GM18951 (cell line): ENCODE measurements at regions not wholly inside any gene's neighbourhood (a gene's known extent, or its start where the extent isn't known, plus 50 kb on each side); places are given as distances from the start of the nearest gene placed in this dataset.
"Not testable (repeated sequence)": the region's sequence is repeated elsewhere in the genome, so short reads cannot be mapped to it uniquely, and the experiment has no call there.

Experiments
- POLR2A ChIP-seq: IDR thresholded peaks from 4 replicates; pipeline ENCODE4 v1.6.1; 2011; ENCODE audit warnings: mild to moderate bottlenecking; ENCODE audit not compliant: insufficient read length, insufficient read depth; ENCODE audit errors: extremely low read depth
- in situ Hi-C: fragments of 300-500 bp; cut with MboI; formaldehyde crosslinking; loops from one replicate; pipeline ENCODE4 v1.12.0; 2022; ENCODE audit warnings: low sequenced_read_pairs, mixed read lengths, inconsistent platforms; ENCODE audit not compliant: unreplicated experiment

DNA sequence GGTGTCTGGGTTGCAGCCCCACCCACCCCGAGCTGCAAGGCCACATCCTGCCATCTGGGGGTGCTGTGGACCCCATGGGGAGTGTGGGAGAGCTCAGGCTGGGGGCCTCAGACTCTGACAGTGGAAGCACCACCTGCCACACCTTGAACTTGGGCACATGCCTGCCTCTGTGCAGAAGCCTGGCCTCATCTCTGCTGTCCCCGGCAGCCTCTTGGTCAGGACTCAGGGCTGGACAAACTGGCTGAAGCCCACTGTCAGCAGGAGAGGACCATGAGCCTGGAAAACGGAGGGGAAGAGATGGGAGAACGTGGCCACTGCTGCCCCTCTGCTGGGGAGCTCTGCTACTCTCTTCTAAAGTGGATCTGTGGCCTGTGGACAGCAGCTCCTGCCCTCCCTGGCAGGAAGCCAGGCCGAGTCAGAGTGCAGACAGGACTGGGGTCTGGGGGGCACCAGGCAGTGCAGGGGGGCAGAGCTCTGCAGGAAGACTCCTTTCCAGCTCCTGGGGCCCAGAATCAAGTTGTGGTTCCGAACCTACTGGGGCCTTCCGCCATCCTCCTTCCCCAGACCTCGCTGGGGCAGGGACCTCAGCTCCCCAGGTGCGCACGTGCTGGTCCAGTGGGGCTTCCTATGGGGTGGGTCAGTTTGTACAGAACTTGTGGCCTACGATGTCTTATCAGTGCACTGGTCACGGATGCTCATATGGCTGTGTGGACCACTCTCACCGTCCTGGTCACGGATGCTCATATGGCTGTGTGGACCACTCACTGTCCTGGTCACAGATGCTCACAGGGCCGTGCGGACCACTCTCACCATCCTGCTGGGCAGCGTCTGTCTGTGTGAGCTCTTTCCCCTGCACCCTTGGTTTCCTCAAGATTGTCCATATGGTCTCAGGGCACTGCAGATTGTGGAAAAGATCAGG, 207.7 kb downstream of the LAT start:
- TF ChIP-seq POLR2A = no peak
- in situ Hi-C loops = no loop called here

DNA sequence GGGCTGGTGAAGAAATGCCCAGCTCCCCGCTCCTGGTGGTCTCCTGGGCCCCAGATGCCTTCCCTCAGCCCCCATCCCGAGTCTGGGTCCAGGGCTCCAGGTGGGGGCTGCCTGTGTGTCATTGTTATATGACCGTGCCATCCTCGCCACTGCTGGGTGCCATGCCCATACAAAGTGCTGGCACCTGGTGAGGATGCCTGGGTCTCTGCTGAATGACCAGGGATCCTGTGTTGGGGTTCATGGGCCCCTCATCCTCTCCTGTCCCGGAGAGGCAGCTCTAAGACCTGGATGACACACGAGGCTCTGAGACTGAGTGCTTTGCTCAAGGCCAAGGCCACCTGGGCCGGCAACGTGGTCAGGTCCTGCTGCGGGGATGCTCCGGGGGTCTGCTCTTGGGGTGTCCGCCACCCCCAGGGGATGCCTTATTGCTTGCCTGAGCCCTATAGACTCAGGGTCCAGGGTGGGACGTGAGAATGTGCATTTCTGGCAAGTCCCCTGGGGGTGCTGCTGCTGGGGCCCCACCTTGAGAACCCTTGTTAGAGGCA, 206.9 kb downstream of the LAT start:
- in situ Hi-C loops = not testable (repeated sequence)

DNA sequence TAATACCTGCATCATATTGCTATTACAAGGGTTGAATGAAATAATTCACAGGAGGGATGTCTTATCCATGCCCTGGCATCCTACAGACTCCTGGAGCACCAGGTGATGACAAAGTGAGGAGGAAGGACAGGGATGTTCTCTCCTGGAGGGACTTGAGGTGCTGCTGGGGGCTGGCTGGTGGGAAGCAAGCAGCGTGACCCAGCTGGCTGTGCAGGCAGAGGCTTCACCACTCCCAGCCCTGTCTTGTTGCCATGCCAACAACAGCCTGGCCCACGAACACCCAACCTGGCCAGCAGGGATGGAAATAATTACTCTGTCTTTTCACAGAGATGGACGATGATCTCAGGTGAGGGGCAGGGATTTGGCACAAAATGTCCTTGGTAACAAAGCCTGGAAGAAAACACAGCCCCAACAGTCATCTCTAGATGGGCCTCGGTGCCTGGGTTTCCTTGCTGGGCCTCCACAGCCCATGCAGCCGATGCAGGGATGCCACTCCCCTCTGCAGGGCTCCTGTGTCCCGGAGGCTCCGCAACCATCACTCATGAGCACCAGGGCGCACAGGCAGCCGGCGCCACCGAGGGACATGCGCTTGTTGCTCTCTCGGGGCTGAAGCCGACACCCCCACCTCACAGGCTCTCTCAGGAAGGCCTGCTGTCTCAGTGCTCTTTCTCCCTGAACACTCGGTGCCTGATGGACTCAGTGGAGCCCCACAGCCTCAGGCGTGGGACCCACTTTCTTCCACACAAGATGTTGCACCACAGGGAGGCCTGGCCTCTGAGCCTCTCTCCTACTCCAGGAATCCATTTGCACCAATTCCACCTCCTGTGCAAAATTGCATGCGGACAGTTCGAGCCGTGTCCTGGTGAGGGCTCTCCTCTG, 205.9 kb downstream of the LAT start:
- in situ Hi-C loops = not testable (repeated sequence)

DNA sequence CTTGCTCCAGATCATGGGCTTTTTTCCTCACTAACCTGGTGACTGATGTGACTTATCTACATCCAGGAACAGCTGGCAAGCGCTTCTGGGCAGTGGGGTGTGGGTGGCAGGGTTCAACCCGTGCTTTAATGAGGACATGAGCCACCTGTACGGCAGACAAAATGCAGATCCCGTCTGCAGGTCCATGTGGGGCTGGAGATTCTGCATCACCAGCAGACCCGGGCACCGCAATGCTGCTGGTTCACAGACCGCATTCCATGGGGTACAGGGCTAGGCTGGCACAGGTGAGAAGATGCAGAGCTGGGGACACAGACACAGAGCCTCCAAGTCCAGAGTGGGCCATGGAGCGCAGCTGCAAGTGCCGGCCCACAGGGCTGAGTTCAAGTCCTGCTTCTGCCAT, 204.0 kb downstream of the LAT start:
- in situ Hi-C loops = not testable (repeated sequence)

DNA sequence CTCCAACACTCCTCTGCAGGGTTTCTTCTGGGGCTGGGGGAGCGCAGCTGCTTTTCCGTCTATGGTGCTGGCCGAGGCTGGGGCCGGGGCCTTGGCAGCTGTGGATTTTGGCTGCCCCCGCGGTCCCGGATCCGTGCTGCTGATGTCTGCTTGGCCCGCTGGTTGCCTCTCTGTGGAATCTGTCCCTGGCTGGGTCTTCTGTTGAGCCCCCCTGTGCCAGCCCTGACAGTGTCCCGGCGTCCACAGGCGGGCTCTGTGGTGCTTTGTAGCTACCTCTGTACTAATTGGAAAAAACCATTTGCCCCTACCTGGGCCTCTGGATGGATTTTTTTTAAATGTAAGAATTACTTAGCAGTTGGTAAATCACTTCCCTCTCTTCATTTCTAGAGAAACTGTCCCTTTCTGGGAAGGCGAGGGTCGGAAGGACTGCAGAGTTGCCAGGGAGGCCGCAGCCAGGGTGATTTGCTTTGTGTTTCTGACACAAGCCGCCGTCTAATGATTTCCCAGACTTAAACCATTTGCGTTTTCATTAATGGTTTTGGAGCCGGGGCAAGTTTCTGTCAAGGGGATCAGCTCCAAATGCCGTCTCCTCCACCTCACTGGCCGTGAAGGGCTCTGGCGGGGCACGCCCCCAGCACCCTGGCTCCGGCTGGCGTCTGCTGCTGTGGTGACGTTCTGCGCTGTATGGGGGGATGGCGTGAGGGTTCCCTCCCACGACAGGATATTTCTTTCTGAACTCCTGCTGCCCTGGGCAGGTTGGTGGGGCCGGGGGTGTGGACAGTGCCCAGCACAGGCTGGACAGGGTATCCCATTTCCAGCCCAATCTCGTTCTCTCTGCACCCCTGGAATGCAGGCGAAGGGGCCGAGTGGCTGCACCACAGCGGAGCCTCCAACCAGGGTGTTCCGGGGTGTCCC, 201.7 kb downstream of the LAT start:
- in situ Hi-C loops = not testable (repeated sequence)

DNA sequence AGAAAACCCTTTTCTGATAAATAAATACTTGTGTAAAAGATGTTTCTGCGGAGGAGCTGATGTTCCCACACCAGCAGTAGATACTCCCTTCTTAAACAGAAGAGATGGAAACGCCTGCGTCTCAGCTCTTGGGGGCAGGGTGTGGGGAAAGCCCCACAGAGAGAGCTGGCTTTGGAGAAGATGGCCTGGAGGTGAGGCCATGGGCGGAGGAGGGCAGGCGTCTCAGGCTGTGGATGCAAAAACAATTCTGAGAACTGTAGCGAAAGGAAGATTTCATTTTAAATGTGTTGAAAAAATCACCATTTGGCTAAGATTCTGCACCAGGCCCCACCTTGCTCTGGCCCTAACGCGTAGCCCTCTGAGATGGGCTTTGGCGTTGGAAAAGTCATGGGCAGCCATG, 201.0 kb downstream of the LAT start:
- in situ Hi-C loops = not testable (repeated sequence)

DNA sequence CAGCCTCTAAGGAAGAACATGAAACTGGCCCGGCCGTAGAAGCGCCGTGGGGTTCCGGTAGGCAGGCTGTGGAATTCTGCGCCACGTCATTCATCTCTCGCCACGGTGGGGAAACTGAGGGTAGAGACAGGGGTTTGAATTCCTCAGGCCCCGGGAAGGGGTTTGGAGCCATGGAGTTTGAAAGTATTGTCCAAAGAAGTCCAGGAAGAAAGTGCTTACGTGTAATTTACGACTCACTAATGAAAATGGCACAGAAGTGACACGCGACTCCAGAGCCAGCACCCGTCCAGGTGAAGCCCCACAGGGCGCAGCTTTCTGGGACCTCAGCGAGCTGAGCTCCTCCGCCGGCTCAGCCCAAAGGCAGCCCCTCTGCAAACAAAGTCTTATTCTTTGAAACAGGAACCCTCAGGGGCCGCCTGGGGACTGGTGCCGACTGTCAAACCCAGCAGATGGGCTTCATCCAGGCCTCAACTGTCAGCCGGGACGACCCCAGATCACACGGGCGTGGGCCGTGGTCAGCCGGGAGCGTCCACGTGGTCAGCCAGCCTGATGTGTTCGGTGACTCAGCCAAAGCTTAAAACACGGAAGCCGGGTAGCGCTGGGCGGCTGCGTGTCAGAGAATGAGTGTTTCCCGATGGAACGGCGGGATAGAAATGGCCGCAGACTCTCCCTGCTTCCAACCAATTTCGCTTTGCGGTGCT, 200.0 kb downstream of the LAT start:
- in situ Hi-C loops = not testable (repeated sequence)

DNA sequence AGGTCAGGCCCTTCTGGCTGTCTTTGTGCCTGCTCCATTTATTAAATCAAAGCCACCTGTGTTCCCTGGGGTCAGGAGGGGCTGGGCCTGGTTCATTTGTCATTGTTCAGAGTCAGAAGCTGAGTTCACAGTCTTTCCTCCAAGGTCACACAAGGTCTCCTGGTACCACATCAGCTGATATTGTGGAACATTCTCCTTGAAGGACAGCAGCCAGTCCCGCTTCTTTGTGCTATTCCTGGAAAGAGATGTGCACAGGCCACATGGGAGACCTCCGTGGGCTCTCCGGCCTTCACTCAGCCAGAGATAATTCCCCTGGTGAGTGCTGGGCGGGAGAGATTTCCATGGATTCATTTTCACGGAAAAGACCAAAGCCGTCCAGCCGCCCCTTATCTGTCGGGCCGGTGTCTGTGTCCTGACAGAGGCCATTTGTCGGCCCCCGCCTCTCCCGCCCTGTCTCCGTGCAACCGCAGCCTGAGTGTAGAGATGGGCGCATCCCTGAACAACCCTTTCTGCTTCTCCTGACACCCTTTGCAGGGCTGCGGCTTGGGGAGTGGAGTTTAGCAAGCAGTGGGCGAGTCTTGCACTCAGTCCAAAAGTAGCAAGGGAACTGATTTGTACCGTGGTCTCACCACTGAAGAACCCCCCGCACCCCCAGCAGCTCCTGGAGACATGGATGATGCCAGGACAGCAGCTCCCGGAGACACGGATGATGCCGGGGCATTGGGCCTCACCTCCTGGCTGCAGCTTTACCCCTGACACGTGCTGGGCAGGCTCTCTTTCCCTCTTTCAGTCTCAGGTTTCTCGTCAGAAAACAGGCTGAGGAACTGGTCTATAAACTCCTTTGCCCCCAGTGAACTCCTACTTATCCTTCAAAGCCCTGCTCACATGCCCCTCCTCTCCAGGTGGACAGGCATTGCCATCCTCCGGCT, 198.4 kb downstream of the LAT start:
- in situ Hi-C loops = not testable (repeated sequence)

DNA sequence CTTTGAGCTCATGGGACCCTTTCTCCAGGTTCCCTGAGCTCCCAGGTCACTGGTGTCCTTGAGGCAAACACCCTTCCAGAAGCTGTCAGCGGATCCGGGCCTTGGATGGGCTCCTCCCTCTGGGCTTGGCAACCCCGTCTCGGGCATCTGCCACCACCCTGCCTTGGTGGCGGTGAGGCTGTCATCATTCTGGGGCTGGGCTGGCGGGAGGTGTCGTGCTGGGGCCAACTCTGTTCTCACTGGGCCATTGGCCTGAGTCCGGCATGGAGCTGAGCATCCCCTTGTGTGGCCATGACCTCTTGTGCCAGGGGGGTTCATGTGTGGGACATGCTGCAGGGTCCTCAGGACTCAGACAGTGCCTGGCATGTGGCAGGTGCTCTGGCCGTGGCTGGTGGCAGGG, 197.6 kb downstream of the LAT start:
- in situ Hi-C loops = no loop called here

DNA sequence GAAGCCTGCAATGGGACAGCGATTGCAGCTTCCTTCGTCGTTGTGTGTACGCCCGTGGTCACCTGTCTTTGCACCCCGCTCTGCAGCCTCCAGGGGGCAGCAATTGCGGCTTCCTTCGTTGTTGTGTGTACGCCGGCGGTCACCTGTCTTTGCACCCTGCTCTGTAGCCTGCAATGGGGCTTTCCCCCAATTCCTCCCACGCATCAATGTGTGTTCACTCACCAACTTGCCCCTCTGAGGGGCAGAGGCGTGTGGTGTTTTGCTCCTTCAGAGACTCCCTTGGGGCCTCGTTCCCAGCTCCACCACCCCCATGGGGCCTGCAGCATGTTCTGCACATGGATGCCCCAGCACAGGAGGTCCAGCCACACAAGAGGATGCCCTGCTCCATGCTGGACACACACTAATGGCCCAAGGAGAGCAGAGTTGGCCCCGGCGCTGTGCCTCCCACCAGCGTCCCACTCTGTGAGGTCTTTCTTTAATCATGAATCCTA, 197.1 kb downstream of the LAT start:
- in situ Hi-C loops = not testable (repeated sequence)

More for the DNA sequence above, 197.6 kb downstream of the LAT start:
- no peak for TF ChIP-seq POLR2A

DNA sequence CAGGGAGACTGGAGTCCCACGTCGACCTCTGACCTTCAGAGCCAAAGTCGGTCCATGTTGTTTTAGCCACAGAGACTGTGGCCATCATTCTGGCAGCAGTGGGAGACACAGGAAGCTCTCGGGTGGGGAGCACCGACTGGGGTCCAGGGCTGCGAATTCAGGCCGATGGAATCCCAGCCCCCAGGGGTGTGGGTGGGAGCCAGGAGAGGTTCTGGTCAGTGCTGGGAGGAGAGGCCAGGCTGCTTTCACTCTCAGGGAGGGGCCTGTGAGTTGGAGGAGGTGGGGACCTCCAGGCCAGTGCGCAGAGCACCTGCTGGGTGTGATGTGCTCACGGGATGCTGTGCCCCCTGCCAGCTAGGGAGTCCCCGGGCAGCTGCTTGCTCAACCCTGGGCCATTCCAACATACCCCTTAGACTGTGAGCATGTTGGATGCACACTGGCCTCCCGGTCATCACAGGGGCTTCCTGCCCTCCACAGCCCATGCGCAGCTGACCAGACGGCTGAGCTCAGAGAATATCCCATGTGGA, 196.5 kb downstream of the LAT start:
- in situ Hi-C loops = not testable (repeated sequence)

DNA sequence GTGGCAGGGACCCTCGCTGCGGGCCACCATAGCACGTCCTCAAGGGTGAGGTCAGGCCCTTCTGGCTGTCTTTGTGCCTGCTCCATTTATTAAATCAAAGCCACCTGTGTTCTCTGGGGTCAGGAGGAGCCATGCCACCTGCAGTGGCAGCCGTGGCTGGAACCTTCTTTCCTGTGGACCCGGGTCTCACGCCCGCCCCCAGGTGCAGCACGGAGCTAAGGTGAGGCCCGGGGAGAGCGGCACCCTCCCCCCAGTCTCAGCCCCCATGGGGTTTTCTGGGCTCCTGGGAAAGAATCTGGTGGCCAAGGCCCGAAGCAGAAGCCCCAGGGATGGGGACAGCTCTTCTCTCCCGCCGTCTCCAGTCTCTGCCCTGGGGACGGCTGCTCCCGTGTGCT, 195.4 kb downstream of the LAT start:
- in situ Hi-C loops = not testable (repeated sequence)

DNA sequence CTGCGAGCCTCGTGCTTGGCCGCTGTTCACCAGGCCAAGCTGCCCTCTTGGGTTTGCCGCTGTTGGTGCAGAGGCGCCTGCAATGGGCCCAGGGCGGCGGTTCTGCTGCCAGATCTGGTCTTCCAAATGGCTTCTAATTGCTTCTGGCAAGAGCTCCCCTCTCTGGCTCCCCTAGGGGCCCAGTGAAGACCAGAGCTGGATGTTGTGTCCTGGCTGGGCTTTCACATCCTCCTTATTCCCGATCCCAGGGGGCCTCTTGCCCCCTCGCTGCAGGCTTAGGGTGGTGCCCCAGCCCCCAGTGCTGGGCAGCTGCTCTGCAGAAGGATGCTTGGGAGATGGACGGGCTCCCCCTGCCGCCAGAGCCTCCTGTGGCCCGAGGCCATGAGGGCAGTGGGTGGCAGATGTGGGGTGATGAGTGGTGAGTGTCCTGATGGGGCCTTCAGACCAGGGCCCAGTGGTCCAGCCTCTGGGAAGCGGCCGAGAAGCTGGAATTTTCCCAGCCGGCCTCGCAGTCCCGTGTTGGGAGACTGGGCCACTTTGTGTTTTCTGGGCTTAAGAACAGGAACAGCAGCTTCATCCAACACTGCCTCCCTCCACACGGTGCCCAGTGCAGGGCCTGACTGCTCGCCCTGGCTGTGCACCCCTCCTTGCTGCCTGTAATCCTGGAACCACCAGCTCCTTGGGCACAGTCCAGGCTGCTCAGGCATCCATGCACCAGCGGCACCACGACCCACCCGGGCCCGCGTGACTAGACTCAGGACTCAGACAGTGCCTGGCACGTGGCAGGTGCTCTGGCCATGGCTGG, 194.8 kb downstream of the LAT start:
- in situ Hi-C loops = not testable (repeated sequence)

DNA sequence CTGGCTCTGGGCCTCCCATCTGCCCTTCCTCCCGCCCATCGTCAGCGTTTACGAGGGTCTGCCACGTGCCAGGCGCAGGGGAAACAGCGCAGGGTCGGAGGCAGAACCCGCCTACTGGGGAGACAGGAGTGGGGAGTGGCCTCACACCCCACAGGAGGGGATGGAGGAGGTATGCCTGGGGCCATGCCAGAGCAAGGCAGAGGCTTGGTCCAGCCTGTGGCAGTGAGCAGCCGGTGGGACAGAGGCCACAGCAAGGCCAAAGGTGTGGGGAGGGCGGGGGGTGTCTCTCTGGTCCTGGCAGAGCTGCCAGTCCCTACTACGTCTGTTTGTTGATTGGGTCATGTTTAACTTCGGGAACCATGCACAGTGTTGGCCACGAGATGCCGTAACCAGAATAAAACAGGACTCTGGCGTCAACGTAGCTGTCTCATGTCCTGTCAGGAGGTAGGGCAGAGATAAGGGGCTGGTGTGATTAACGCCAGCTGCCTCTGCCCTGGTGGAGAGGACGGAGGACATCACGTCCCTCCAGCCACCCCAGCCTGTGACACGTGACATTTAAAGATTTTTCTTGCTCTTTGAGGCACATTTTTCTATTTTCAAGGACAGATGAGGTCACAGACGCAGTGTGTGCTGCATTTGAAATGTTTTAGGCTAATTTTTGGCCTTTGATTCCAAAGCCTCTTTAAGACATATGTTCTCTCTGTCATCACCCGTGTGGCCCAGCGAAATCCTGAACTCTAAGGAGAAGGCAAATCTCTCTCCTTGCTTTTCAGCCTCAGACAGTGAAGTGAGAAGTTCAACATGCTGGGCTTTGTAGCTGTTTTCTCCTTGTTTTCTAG, 193.3 kb downstream of the LAT start:
- in situ Hi-C loops = not testable (repeated sequence)

DNA sequence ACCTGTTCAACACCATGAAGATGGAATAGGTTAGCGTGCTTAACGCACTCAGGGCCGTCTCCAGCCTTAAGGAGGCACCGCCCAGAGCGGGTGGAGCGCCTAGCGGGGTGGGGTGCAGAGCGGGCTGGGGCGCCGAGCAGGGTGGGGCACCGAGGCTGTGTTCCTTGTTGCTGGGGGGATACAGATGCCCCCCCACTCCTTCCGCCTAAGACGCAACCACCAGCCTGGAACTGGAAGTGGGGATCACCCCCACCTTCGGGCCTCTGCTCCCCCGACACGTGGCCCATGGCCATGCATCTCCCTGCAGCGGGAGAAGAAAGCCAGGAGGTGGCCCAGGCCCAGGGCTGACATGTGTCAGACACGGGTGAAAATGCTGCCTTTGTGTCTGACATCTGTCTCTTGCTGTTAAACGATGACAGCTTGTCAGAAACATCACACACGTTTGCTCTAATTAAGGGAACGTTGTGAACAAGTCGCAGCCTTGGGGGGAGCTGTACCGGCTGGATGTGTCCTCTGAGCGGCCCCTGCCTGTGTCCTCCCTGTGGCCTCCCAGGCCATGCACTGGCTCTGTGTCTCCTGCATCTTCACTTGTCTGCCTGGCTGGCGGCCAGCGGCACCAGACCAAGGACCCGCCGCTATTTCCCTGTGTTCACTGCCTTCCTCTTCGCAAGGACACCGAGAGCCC, 192.5 kb downstream of the LAT start:
- in situ Hi-C loops = not testable (repeated sequence)
